ENCODE measurements at regions not wholly inside any gene's neighbourhood (a gene's known extent, or its start where the extent isn't known, plus 50 kb on each side); places are given as distances from the start of the nearest gene placed in this dataset.
"Not testable (repeated sequence)": the region's sequence is repeated elsewhere in the genome, so short reads cannot be mapped to it uniquely, and the experiment has no call there.

DNA sequence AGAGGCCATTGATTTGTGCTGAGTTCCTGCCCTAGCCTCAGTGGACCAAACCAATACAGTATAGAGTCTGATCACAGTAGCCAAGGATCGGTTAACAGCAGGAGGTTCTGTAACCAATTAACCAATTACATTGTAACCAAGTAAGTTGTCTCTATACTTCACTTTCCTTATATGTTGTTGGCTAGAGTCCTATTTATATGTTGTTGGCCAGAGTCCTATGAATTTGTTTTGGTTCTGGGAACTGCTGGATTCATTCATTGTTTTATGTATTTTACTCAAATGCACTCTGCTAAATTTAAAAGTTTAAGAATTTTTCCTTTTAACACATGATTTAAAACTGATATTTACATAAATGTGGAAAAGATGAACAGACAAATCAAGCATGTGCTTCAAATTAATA lies 597.4 kb upstream of the HS3ST5 start:
- Histone ChIP-seq H3K36me3 (ENCODE audit: control insufficient read depth, insufficient read depth, low read length) (no peaks in the 10 kb centered on the region), H2AFZ (no peak overlapping the region), H3K9ac (no peak overlapping the region), H3K4me1 (no peaks in the 10 kb centered on the region), H3K4me3 (ENCODE audit: low read depth, low read length) (no peak overlapping the region), H3K27me3 (ENCODE audit: control insufficient read depth, insufficient read depth, low read length) (no peaks in the 10 kb centered on the region), H3K4me2 (ENCODE audit: low read length) (no peak overlapping the region), H3K79me2 (no peaks in the 10 kb centered on the region), H3K9me3 (ENCODE audit: control insufficient read depth, low read length) (no peaks in the 10 kb centered on the region), H3K27ac (no peak overlapping the region)
- TF ChIP-seq, protein P1, sequence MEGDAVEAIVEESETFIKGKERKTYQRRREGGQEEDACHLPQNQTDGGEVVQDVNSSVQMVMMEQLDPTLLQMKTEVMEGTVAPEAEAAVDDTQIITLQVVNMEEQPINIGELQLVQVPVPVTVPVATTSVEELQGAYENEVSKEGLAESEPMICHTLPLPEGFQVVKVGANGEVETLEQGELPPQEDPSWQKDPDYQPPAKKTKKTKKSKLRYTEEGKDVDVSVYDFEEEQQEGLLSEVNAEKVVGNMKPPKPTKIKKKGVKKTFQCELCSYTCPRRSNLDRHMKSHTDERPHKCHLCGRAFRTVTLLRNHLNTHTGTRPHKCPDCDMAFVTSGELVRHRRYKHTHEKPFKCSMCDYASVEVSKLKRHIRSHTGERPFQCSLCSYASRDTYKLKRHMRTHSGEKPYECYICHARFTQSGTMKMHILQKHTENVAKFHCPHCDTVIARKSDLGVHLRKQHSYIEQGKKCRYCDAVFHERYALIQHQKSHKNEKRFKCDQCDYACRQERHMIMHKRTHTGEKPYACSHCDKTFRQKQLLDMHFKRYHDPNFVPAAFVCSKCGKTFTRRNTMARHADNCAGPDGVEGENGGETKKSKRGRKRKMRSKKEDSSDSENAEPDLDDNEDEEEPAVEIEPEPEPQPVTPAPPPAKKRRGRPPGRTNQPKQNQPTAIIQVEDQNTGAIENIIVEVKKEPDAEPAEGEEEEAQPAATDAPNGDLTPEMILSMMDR (IDR thresholded peaks at IDR 0.05) = no peak

DNA sequence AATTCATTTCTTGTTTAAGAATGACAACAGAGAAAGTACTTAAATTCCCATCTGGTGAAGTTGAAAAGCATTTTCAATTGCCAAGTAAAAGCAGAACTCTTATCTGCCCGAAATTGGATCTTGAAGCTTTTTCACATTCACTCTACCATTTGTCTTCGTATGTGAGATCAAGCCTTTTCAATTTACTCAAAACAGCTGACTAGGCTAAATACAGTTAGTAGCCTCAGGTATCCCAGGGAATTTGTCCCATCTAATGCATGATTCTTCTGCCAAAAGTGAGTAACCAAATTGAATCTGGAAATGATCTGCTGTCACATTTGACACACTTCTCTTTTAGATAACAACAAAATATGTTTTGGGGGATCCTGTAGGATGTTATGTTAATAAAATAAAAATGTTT lies 596.8 kb upstream of the HS3ST5 start:
- TF ChIP-seq, protein P1 (IDR thresholded peaks at IDR 0.05) = no peak
- H3K4me2 ChIP-seq (ENCODE audit: low read length) = no peak overlapping the region
- no peaks in the 10 kb centered on the region for H3K79me2 ChIP-seq

DNA sequence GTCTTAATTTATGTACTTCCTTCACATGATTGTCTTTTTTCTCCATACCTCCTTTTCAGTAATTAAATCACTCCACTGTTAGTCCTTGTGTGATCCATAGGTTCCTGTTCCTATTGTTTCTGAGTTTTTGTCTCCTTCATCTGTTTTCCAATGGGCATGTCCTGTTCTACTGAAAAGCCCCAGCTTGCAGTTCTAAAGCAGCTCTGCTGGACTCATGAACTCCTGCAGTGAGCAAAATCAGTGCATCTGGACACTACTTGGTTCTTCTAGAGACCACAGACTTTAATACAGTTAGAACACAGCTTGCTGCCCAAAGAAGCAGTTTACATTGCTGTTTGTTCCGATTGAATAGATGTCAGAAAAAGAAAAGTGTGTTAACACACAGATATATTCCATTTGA lies 593.3 kb upstream of the HS3ST5 start:
- no peaks in the 10 kb centered on the region for H3K27me3 ChIP-seq (ENCODE audit: control insufficient read depth, insufficient read depth, low read length)
- TF ChIP-seq, protein P1 (IDR thresholded peaks at IDR 0.05) = no peak
- no peak overlapping the region for H3K4me2 ChIP-seq (ENCODE audit: low read length)
- H3K27ac ChIP-seq = no peak overlapping the region
- no peaks in the 10 kb centered on the region for H3K9me3 ChIP-seq (ENCODE audit: control insufficient read depth, low read length)
- H3K36me3 ChIP-seq (ENCODE audit: control insufficient read depth, insufficient read depth, low read length) = no peaks in the 10 kb centered on the region
- no peak overlapping the region for H3K9ac ChIP-seq
- no peaks in the 10 kb centered on the region for H3K79me2 ChIP-seq
- H3K4me3 ChIP-seq (ENCODE audit: low read depth, low read length) = no peak overlapping the region
- H3K4me1 ChIP-seq = no peaks in the 10 kb centered on the region
- no peak overlapping the region for H2AFZ ChIP-seq

More for the DNA sequence above, 596.8 kb upstream of the HS3ST5 start:
- Histone ChIP-seq H3K4me1 (no peaks in the 10 kb centered on the region), H3K27ac (no peak overlapping the region), H3K36me3 (ENCODE audit: control insufficient read depth, insufficient read depth, low read length) (no peaks in the 10 kb centered on the region), H3K9ac (no peak overlapping the region), H2AFZ (no peak overlapping the region), H3K4me3 (ENCODE audit: low read depth, low read length) (no peak overlapping the region), H3K27me3 (ENCODE audit: control insufficient read depth, insufficient read depth, low read length) (no peaks in the 10 kb centered on the region), H3K9me3 (ENCODE audit: control insufficient read depth, low read length) (no peaks in the 10 kb centered on the region)

DNA sequence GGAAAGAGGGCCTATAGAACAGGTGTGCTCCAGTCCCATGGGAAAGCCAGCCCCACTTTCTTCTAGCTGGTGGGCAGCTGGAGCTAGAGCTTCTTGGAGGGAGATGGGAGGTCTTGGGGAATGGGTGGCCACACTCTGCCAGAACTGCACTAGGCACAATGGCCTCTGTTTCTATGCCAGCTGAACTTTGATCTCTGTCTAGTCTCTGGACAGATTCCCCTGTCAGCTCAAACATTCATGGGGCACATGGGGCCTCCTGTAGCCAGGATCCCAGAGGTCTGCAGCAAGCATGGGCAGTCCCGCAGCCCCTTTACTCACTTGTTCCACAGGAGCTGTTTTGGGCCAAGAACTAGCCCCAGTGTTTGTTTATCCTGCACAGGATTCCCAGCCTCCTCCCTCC lies 591.3 kb upstream of the HS3ST5 start:
- Histone ChIP-seq H3K9me3 (ENCODE audit: control insufficient read depth, low read length) (no peaks in the 10 kb centered on the region), H3K79me2 (no peaks in the 10 kb centered on the region), H3K27me3 (ENCODE audit: control insufficient read depth, insufficient read depth, low read length) (no peaks in the 10 kb centered on the region), H3K9ac (no peak overlapping the region), H3K4me3 (ENCODE audit: low read depth, low read length) (no peak overlapping the region), H3K4me2 (ENCODE audit: low read length) (no peak overlapping the region), H3K27ac (no peak overlapping the region), H3K4me1 (no peaks in the 10 kb centered on the region), H2AFZ (no peak overlapping the region), H3K36me3 (ENCODE audit: control insufficient read depth, insufficient read depth, low read length) (no peaks in the 10 kb centered on the region)
- TF ChIP-seq, protein P1 (IDR thresholded peaks at IDR 0.05) = no peak

DNA sequence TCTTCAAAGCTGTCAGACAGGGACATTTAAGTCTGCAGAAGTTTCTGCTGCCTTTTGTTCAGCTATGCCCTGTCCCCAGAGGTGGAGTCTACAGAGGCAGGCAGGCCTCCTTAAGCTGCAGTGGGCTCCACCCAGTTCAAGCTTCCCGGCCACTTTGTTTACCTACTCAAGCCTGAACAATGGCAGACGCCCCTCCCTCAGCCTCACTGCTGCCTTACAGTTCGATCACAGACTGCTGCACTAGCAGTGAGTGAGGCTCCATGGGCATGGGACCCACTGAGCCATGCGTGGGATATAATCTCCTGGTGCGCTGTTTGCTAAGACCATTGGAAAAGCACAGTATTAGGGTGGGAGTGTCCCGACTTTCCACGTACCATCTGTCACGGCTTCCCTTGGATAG lies 585.9 kb upstream of the HS3ST5 start:
- H3K27me3 ChIP-seq (ENCODE audit: control insufficient read depth, insufficient read depth, low read length); H3K4me3 ChIP-seq (ENCODE audit: low read depth, low read length); H3K4me1 ChIP-seq; H3K9me3 ChIP-seq (ENCODE audit: control insufficient read depth, low read length); H3K36me3 ChIP-seq (ENCODE audit: control insufficient read depth, insufficient read depth, low read length); H2AFZ ChIP-seq; H3K79me2 ChIP-seq; H3K9ac ChIP-seq; H3K4me2 ChIP-seq (ENCODE audit: low read length); H3K27ac ChIP-seq: not testable (repeated sequence)
